ENCODE measurements at regions not wholly inside any gene's neighbourhood (a gene's known extent, or its start where the extent isn't known, plus 50 kb on each side); places are given as distances from the start of the nearest gene placed in this dataset.
"Not testable (repeated sequence)": the region's sequence is repeated elsewhere in the genome, so short reads cannot be mapped to it uniquely, and the experiment has no call there.

- H3K36me3 ChIP-seq (ENCODE audit: control insufficient read depth, insufficient read depth, low read length); H3K4me3 ChIP-seq (ENCODE audit: low read depth, low read length); DNase-seq (ENCODE audit: low read depth); FAIRE-seq; H3K27me3 ChIP-seq (ENCODE audit: control insufficient read depth, insufficient read depth, low read length): not testable (repeated sequence)
These were observed 398.3 kb downstream of the OR4F29 start for GRCh38 chr1:53182-53581.

GRCh38 chr1:41965-42466 lies 409.5 kb downstream of the OR4F29 start:
- H3K4me3 ChIP-seq (ENCODE audit: low read depth, low read length); FAIRE-seq; DNase-seq (ENCODE audit: low read depth); H3K27me3 ChIP-seq (ENCODE audit: control insufficient read depth, insufficient read depth, low read length); H3K36me3 ChIP-seq (ENCODE audit: control insufficient read depth, insufficient read depth, low read length): not testable (repeated sequence)

GRCh38 chr1:41197-41596 lies 410.3 kb downstream of the OR4F29 start:
- not testable (repeated sequence) for FAIRE-seq; H3K27me3 ChIP-seq (ENCODE audit: control insufficient read depth, insufficient read depth, low read length); DNase-seq (ENCODE audit: low read depth); H3K36me3 ChIP-seq (ENCODE audit: control insufficient read depth, insufficient read depth, low read length); H3K4me3 ChIP-seq (ENCODE audit: low read depth, low read length)

GRCh38 chr1:29183-29582 lies 422.3 kb downstream of the OR4F29 start:
- not testable (repeated sequence) for DNase-seq (ENCODE audit: low read depth); FAIRE-seq; H3K4me3 ChIP-seq (ENCODE audit: low read depth, low read length); H3K27me3 ChIP-seq (ENCODE audit: control insufficient read depth, insufficient read depth, low read length); H3K36me3 ChIP-seq (ENCODE audit: control insufficient read depth, insufficient read depth, low read length)

- DNase-seq (ENCODE audit: low read depth); H3K36me3 ChIP-seq (ENCODE audit: control insufficient read depth, insufficient read depth, low read length); H3K27me3 ChIP-seq (ENCODE audit: control insufficient read depth, insufficient read depth, low read length); FAIRE-seq; H3K4me3 ChIP-seq (ENCODE audit: low read depth, low read length): not testable (repeated sequence)
These were observed 434.2 kb downstream of the OR4F29 start for GRCh38 chr1:17298-17697.

- not testable (repeated sequence) for H3K27me3 ChIP-seq (ENCODE audit: control insufficient read depth, insufficient read depth, low read length); H3K4me3 ChIP-seq (ENCODE audit: low read depth, low read length); H3K36me3 ChIP-seq (ENCODE audit: control insufficient read depth, insufficient read depth, low read length); FAIRE-seq; DNase-seq (ENCODE audit: low read depth)
These were observed 435.5 kb downstream of the OR4F29 start for GRCh38 chr1:16025-16424.

GRCh38 chr1:9941-10717 lies 441.3 kb downstream of the OR4F29 start:
- H3K27me3 ChIP-seq (ENCODE audit: control insufficient read depth, insufficient read depth, low read length); DNase-seq (ENCODE audit: low read depth); H3K4me3 ChIP-seq (ENCODE audit: low read depth, low read length); H3K36me3 ChIP-seq (ENCODE audit: control insufficient read depth, insufficient read depth, low read length); FAIRE-seq: not testable (repeated sequence)
